Mesenchymal stem cell (in vitro differentiated cells and primary cell): ENCODE measurements at regions not wholly inside any gene's neighbourhood (a gene's known extent, or its start where the extent isn't known, plus 50 kb on each side); places are given as distances from the start of the nearest gene placed in this dataset.
A peak's percentile ranks its signal among the peaks of the same experiment; 100 is the strongest.

Source experiments
- DNase-seq: peaks from one replicate; pipeline ENCODE4 v3.0.0-alpha.2; 2013
- H2AFZ ChIP-seq: one replicate; pipeline ENCODE4 v1.6.1; 2013; ENCODE audit warnings: low read depth, mild to moderate bottlenecking, control low read depth, inconsistent platforms, low read length, moderate library complexity
- H2AK5ac ChIP-seq: 2 replicates; pipeline ENCODE4 v1.6.1; 2013; ENCODE audit warnings: low read length, moderate library complexity, mild to moderate bottlenecking, inconsistent platforms; ENCODE audit not compliant: severe bottlenecking
- H2BK120ac ChIP-seq: one replicate; pipeline ENCODE4 v1.6.1; 2013; ENCODE audit warnings: low read depth, mild to moderate bottlenecking, inconsistent platforms, low read length, moderate library complexity
- H2BK12ac ChIP-seq, 2 experiments: one replicate each; pipeline ENCODE4 v1.6.1; 2013; ENCODE audit warnings: inconsistent platforms in 2 of 2, low read length in 2 of 2, mild to moderate bottlenecking in 2 of 2, moderate library complexity in 2 of 2, control low read depth in 1 of 2
- H2BK15ac ChIP-seq: one replicate; pipeline ENCODE4 v1.6.1; 2013; ENCODE audit warnings: mild to moderate bottlenecking, low read depth, inconsistent platforms; ENCODE audit not compliant: poor library complexity, severe bottlenecking
- H2BK5ac ChIP-seq: 2 replicates; pipeline ENCODE4 v1.6.1; 2013; ENCODE audit warnings: low read depth, mild to moderate bottlenecking, low read length, control low read depth, inconsistent platforms; ENCODE audit not compliant: poor library complexity, severe bottlenecking
- H3K14ac ChIP-seq, 2 experiments: one replicate each; pipeline ENCODE4 v1.6.1; 2013; ENCODE audit warnings: inconsistent platforms in 2 of 2, low read length in 2 of 2, control low read depth in 1 of 2, mild to moderate bottlenecking in 1 of 2, moderate library complexity in 1 of 2
- H3K18ac ChIP-seq, 2 experiments: one replicate each; pipeline ENCODE4 v1.6.1; 2013; ENCODE audit warnings: inconsistent platforms in 2 of 2, low read length in 2 of 2, control low read depth in 1 of 2, low read depth in 1 of 2, mild to moderate bottlenecking in 1 of 2
- H3K23ac ChIP-seq, 2 experiments: one replicate each; pipeline ENCODE4 v1.6.1; 2013; ENCODE audit warnings: inconsistent platforms in 2 of 2, low read length in 2 of 2, mild to moderate bottlenecking in 2 of 2, moderate library complexity in 2 of 2, control low read depth in 1 of 2
- H3K27ac ChIP-seq: 2 replicates; pipeline ENCODE4 v1.5.1; 2013; ENCODE audit warnings: mild to moderate bottlenecking, moderate library complexity, low read length, control low read depth, inconsistent platforms; ENCODE audit not compliant: poor library complexity, severe bottlenecking
- H3K27me3 ChIP-seq, 2 experiments: 2 replicates each; pipeline versions ENCODE4 v1.6.1 to v1.7.0; 2013; ENCODE audit warnings: low read length in 2 of 2, mild to moderate bottlenecking in 2 of 2, moderate library complexity in 2 of 2, control low read depth in 1 of 2, inconsistent platforms in 1 of 2; ENCODE audit not compliant: control insufficient read depth in 1 of 2, insufficient read depth in 1 of 2
- H3K36me3 ChIP-seq, 2 experiments: 2 replicates each; pipeline versions ENCODE4 v1.6.1 to v1.7.0; 2013; ENCODE audit warnings: low read length in 2 of 2, control low read depth in 1 of 2, inconsistent platforms in 1 of 2, low read depth in 1 of 2, mild to moderate bottlenecking in 1 of 2; ENCODE audit not compliant: insufficient read depth in 2 of 2, control insufficient read depth in 1 of 2
- H3K4ac ChIP-seq, 2 experiments: one replicate each; pipeline ENCODE4 v1.6.1; 2013; ENCODE audit warnings: inconsistent platforms in 2 of 2, low read length in 2 of 2, mild to moderate bottlenecking in 2 of 2, moderate library complexity in 2 of 2, control low read depth in 1 of 2, low read depth in 1 of 2
- H3K4me1 ChIP-seq: 2 replicates; pipeline ENCODE4 v1.6.1; 2013; ENCODE audit warnings: low read depth, low read length, control low read depth; ENCODE audit not compliant: control insufficient read depth, insufficient read depth
- H3K4me2 ChIP-seq: 2 replicates; pipeline ENCODE4 v1.6.1; 2013; ENCODE audit warnings: low read length, mild to moderate bottlenecking, inconsistent platforms; ENCODE audit not compliant: poor library complexity, severe bottlenecking
- H3K4me3 ChIP-seq, 2 experiments: 2 replicates each; pipeline versions ENCODE4 v1.5.1 to v1.7.0; 2013; ENCODE audit warnings: low read length in 2 of 2, mild to moderate bottlenecking in 2 of 2, control low read depth in 1 of 2, low read depth in 1 of 2; ENCODE audit not compliant: insufficient read depth in 1 of 2
- H3K79me1 ChIP-seq: replicated peaks from 2 replicates; pipeline ENCODE4 v1.6.1; 2013; ENCODE audit warnings: mild to moderate bottlenecking, control low read depth, low read length, inconsistent platforms; ENCODE audit not compliant: poor library complexity, severe bottlenecking
- H3K9ac ChIP-seq: 2 replicates; pipeline ENCODE4 v1.7.0; 2013; ENCODE audit warnings: mild to moderate bottlenecking, low read length, moderate library complexity
- H3K9me3 ChIP-seq: 2 replicates; pipeline ENCODE4 v1.7.0; 2013; ENCODE audit warnings: mild to moderate bottlenecking, low read length; ENCODE audit not compliant: control insufficient read depth
- H4K8ac ChIP-seq: one replicate; pipeline ENCODE4 v1.6.1; 2013; ENCODE audit warnings: inconsistent platforms, mild to moderate bottlenecking, low read length, moderate library complexity
- H4K91ac ChIP-seq: one replicate; pipeline ENCODE4 v1.6.1; 2013; ENCODE audit warnings: mild to moderate bottlenecking, low read length, inconsistent platforms
- WGBS: methylation state at CpG from one replicate; pipeline ENCODE4 v1.1.7; 2013; ENCODE audit warnings: mixed read lengths; 5-methylcytosine and 5-hydroxymethylcytosine counted together

- Histone ChIP-seq H3K79me1 (no peaks in the 10 kb centered on the region), H3K4me2 (no peak overlapping the region), H3K9me3 (peaks cover 13% of the 10 kb centered on the region), H3K4me3 (no peak overlapping the region), H2BK15ac (no peak overlapping the region), H2AK5ac (no peak overlapping the region), H3K4me1 (no peaks in the 10 kb centered on the region), H2AFZ (no peak overlapping the region), H4K8ac (no peak overlapping the region), H3K9ac (no peak overlapping the region), H2BK5ac (no peak overlapping the region), H2BK12ac (no peak overlapping the region), H4K91ac (no peak overlapping the region), H3K14ac (no peak overlapping the region), H3K36me3 (no peaks in the 10 kb centered on the region), H2BK120ac (no peak overlapping the region), H3K18ac (no peak overlapping the region), H3K4ac (no peak overlapping the region), H3K27me3 (no peaks in the 10 kb centered on the region), H3K23ac (no peak overlapping the region), H3K27ac (no peak overlapping the region)
- 100% methylated on average over 2 of the region's 3 CpGs for WGBS
- no peak for DNase-seq
These were observed 614.0 kb upstream of the BOD1L1 start for GRCh38 chr4:14241574-14241973.

- H3K27ac ChIP-seq = no peak overlapping the region
- no peaks in the 10 kb centered on the region for H3K36me3 ChIP-seq
- no peak for DNase-seq
- no peak overlapping the region for H4K8ac ChIP-seq
- H3K4me3 ChIP-seq = no peak overlapping the region
- H3K18ac ChIP-seq = no peak overlapping the region
- no CpG with 5 or more reads among the region's 3 CpGs for WGBS
- H2BK12ac ChIP-seq = no peak overlapping the region
- no peak overlapping the region for H3K4ac ChIP-seq
- H3K9ac ChIP-seq = no peak overlapping the region
- no peak overlapping the region for H2AFZ ChIP-seq
- H4K91ac ChIP-seq = no peak overlapping the region
- H3K27me3 ChIP-seq = no peaks in the 10 kb centered on the region
- H3K23ac ChIP-seq = no peak overlapping the region
- H3K14ac ChIP-seq = no peak overlapping the region
- H2BK5ac ChIP-seq = no peak overlapping the region
- no peaks in the 10 kb centered on the region for H3K4me1 ChIP-seq
- no peak overlapping the region for H2AK5ac ChIP-seq
- no peaks in the 10 kb centered on the region for H3K79me1 ChIP-seq
- no peak overlapping the region for H3K4me2 ChIP-seq
- H3K9me3 ChIP-seq = peaks cover 2% of the 10 kb centered on the region
- H2BK120ac ChIP-seq = no peak overlapping the region
- H2BK15ac ChIP-seq = no peak overlapping the region
These were observed 620.2 kb upstream of the BOD1L1 start for GRCh38 chr4:14247767-14248166.

GRCh38 chr4:14249226-14249625 lies 621.7 kb upstream of the BOD1L1 start:
- no peaks in the 10 kb centered on the region for H3K4me1 ChIP-seq

GRCh38 chr4:14254252-14254651 lies 626.7 kb upstream of the BOD1L1 start:
- Histone ChIP-seq H2BK12ac (no peak overlapping the region), H3K27ac (no peak overlapping the region), H3K36me3 (no peaks in the 10 kb centered on the region), H3K79me1 (no peaks in the 10 kb centered on the region), H2AK5ac (no peak overlapping the region), H2BK15ac (no peak overlapping the region), H3K27me3 (no peaks in the 10 kb centered on the region), H2BK5ac (no peak overlapping the region), H3K14ac (no peak overlapping the region), H3K9ac (no peak overlapping the region), H4K8ac (no peak overlapping the region), H4K91ac (no peak overlapping the region), H2AFZ (no peak overlapping the region), H3K18ac (no peak overlapping the region), H3K4me3 (no peak overlapping the region), H3K23ac (no peak overlapping the region), H3K4ac (no peak overlapping the region), H3K9me3 (peaks cover 3% of the 10 kb centered on the region), H3K4me2 (no peak overlapping the region), H2BK120ac (no peak overlapping the region), H3K4me1 (no peaks in the 10 kb centered on the region)
- DNase-seq = peak; percentile 28
- WGBS = 91% methylated on average over 4 of the region's 4 CpGs

More at GRCh38 chr4:14249226-14249625, 621.7 kb upstream of the BOD1L1 start:
- Histone ChIP-seq H2BK15ac (no peak overlapping the region), H3K23ac (no peak overlapping the region), H3K4me3 (no peak overlapping the region), H3K79me1 (no peaks in the 10 kb centered on the region), H3K4me2 (no peak overlapping the region), H2BK120ac (no peak overlapping the region), H3K4ac (no peak overlapping the region), H3K9ac (no peak overlapping the region), H3K9me3 (peaks cover 3% of the 10 kb centered on the region), H3K14ac (no peak overlapping the region), H2BK5ac (no peak overlapping the region), H3K27me3 (no peaks in the 10 kb centered on the region), H2BK12ac (no peak overlapping the region), H3K18ac (no peak overlapping the region), H4K91ac (no peak overlapping the region), H3K27ac (no peak overlapping the region), H3K36me3 (no peaks in the 10 kb centered on the region), H2AFZ (no peak overlapping the region), H2AK5ac (no peak overlapping the region), H4K8ac (no peak overlapping the region)
- DNase-seq = no peak
- 80% methylated on average over 1 of the region's 1 CpG for WGBS
